ENCODE measurements at regions not wholly inside any gene's neighbourhood (a gene's known extent, or its start where the extent isn't known, plus 50 kb on each side); places are given as distances from the start of the nearest gene placed in this dataset.

GRCh38 chr12:24482044-24482443 is 466.9 kb downstream of the BCAT1 start:
- H3K27ac ChIP-seq (ENCODE audit: insufficient read depth in 1 of 2, low read depth in 1 of 2, low read length in 2 of 2, poor library complexity in 1 of 2, severe bottlenecking in 2 of 2): no peak overlapping the region
- no peaks in the 10 kb centered on the region for H3K27me3 ChIP-seq (replicated peaks in 2 of 5; ENCODE audit: control insufficient read depth in 4 of 5, insufficient read depth in 5 of 5, low read length in 4 of 5)
- no CpG with 5 or more reads among the region's 3 CpGs for WGBS (ENCODE audit: insufficient coverage)
- POLR2A ChIA-PET: no interaction called here
- CTCF ChIA-PET: no interaction called here
- no peaks in the 10 kb centered on the region for H3K36me3 ChIP-seq (ENCODE audit: control insufficient read depth in 4 of 4, insufficient read depth in 4 of 4, low read length in 3 of 4)
- no peak overlapping the region for H3K4me3 ChIP-seq (ENCODE audit: control insufficient read depth in 1 of 7, extremely low read depth in 1 of 7, insufficient read depth in 4 of 7, low read depth in 2 of 7, low read length in 6 of 7)
- H3K4me1 ChIP-seq (ENCODE audit: control extremely low read depth in 1 of 4, control insufficient read depth in 4 of 4, insufficient read depth in 4 of 4, low read length in 3 of 4): no peaks in the 10 kb centered on the region
- H3K9me3 ChIP-seq (ENCODE audit: control extremely low read depth in 1 of 5, control insufficient read depth in 4 of 5, insufficient read depth in 2 of 5, low read depth in 1 of 5, low read length in 4 of 5): no peaks in the 10 kb centered on the region
- no peak for DNase-seq

- no peak overlapping the region for H3K4me3 ChIP-seq (ENCODE audit: control insufficient read depth in 1 of 7, extremely low read depth in 1 of 7, insufficient read depth in 4 of 7, low read depth in 2 of 7, low read length in 6 of 7)
- DNase-seq: no peak
- 90% methylated on average over 3 of the region's 5 CpGs for WGBS (ENCODE audit: insufficient coverage)
- no peak overlapping the region for H3K27ac ChIP-seq (ENCODE audit: insufficient read depth in 1 of 2, low read depth in 1 of 2, low read length in 2 of 2, poor library complexity in 1 of 2, severe bottlenecking in 2 of 2)
- ChIA-PET POLR2A (no interaction called here), CTCF (interaction anchor here (0.7 kb wide), 1 partner anchor 306 kb away, joined by 3 read pairs; no protein-coding TSS in a partner anchor)
- no peaks in the 10 kb centered on the region for H3K27me3 ChIP-seq (replicated peaks in 2 of 5; ENCODE audit: control insufficient read depth in 4 of 5, insufficient read depth in 5 of 5, low read length in 4 of 5)
- H3K36me3 ChIP-seq (ENCODE audit: control insufficient read depth in 4 of 4, insufficient read depth in 4 of 4, low read length in 3 of 4): no peaks in the 10 kb centered on the region
- H3K9me3 ChIP-seq (ENCODE audit: control extremely low read depth in 1 of 5, control insufficient read depth in 4 of 5, insufficient read depth in 2 of 5, low read depth in 1 of 5, low read length in 4 of 5): no peaks in the 10 kb centered on the region
- H3K4me1 ChIP-seq (ENCODE audit: control extremely low read depth in 1 of 4, control insufficient read depth in 4 of 4, insufficient read depth in 4 of 4, low read length in 3 of 4): no peaks in the 10 kb centered on the region
These were observed 468.0 kb downstream of the BCAT1 start for GRCh38 chr12:24480766-24481449.

- Histone ChIP-seq H3K4me3 (ENCODE audit: control insufficient read depth in 1 of 7, extremely low read depth in 1 of 7, insufficient read depth in 4 of 7, low read depth in 2 of 7, low read length in 6 of 7) (no peak overlapping the region), H3K27ac (ENCODE audit: insufficient read depth in 1 of 2, low read depth in 1 of 2, low read length in 2 of 2, poor library complexity in 1 of 2, severe bottlenecking in 2 of 2) (no peak overlapping the region), H3K4me1 (ENCODE audit: control extremely low read depth in 1 of 4, control insufficient read depth in 4 of 4, insufficient read depth in 4 of 4, low read length in 3 of 4) (no peaks in the 10 kb centered on the region), H3K9me3 (ENCODE audit: control extremely low read depth in 1 of 5, control insufficient read depth in 4 of 5, insufficient read depth in 2 of 5, low read depth in 1 of 5, low read length in 4 of 5) (no peaks in the 10 kb centered on the region), H3K36me3 (ENCODE audit: control insufficient read depth in 4 of 4, insufficient read depth in 4 of 4, low read length in 3 of 4) (no peaks in the 10 kb centered on the region), H3K27me3 (replicated peaks in 2 of 5; ENCODE audit: control insufficient read depth in 4 of 5, insufficient read depth in 5 of 5, low read length in 4 of 5) (no peaks in the 10 kb centered on the region)
- no peak for DNase-seq
- POLR2A ChIA-PET: no interaction called here
- WGBS (ENCODE audit: insufficient coverage): 100% methylated on average over 3 of the region's 5 CpGs
- CTCF ChIA-PET: interaction anchor here (1.0 kb wide), 1 partner anchor 12 kb away, joined by 3 read pairs; no protein-coding TSS in a partner anchor
These were observed 469.8 kb downstream of the BCAT1 start for GRCh38 chr12:24479131-24479530.

DNA sequence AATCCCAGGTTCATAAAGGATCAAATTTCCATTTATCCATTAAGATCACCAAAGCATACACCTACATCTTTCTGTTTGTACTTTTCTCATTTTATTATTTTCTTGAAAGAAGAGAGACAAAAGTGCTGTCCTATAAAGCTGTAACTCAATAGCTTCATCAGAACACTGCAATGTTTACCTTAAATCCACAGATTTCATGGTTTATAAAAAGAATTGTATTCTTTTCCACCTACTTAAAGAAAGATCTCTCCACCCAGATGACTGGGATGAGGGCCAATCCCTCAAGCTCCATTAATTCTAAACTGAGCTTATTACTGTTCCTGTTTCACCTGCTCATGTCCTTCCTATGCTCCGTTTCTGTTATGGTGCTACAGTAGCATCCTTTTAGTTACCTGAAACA is 470.6 kb downstream of the BCAT1 start:
- Histone ChIP-seq H3K4me3 (ENCODE audit: control insufficient read depth in 1 of 7, extremely low read depth in 1 of 7, insufficient read depth in 4 of 7, low read depth in 2 of 7, low read length in 6 of 7) (no peak overlapping the region), H3K27ac (ENCODE audit: insufficient read depth in 1 of 2, low read depth in 1 of 2, low read length in 2 of 2, poor library complexity in 1 of 2, severe bottlenecking in 2 of 2) (no peak overlapping the region), H3K27me3 (replicated peaks in 2 of 5; ENCODE audit: control insufficient read depth in 4 of 5, insufficient read depth in 5 of 5, low read length in 4 of 5) (no peaks in the 10 kb centered on the region), H3K36me3 (ENCODE audit: control insufficient read depth in 4 of 4, insufficient read depth in 4 of 4, low read length in 3 of 4) (no peaks in the 10 kb centered on the region), H3K9me3 (ENCODE audit: control extremely low read depth in 1 of 5, control insufficient read depth in 4 of 5, insufficient read depth in 2 of 5, low read depth in 1 of 5, low read length in 4 of 5) (no peaks in the 10 kb centered on the region), H3K4me1 (ENCODE audit: control extremely low read depth in 1 of 4, control insufficient read depth in 4 of 4, insufficient read depth in 4 of 4, low read length in 3 of 4) (no peaks in the 10 kb centered on the region)
- CTCF ChIA-PET: no interaction called here
- 100% methylated on average over 1 of the region's 1 CpG for whole genome bisulfite sequencing (ENCODE audit: insufficient coverage)
- no peak for DNase-seq
- POLR2A ChIA-PET: no interaction called here

DNA sequence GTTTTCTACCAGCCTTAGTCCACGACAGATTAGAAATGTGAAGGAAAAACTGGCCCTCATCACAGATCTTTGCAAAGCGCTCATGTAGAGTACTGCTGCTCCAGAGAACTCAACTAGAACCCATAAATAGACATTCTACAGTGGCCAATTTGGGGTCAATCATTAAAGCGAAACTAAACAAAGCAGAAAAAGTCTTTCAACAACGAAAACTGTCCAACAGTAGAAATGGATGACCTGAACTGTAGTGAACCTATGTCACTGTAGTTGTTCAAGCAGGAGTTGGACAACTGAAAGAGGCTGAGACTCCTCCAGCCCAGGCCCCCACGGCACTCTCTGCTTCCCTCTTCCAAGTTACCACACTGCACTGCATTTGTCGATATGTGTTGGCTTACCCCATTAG is 472.6 kb downstream of the BCAT1 start:
- DNase-seq: no peak
- no peaks in the 10 kb centered on the region for H3K4me1 ChIP-seq (ENCODE audit: control extremely low read depth in 1 of 4, control insufficient read depth in 4 of 4, insufficient read depth in 4 of 4, low read length in 3 of 4)
- ChIA-PET POLR2A (no interaction called here), CTCF (no interaction called here)
- WGBS (ENCODE audit: insufficient coverage): 100% methylated on average over 1 of the region's 6 CpGs
- H3K27ac ChIP-seq (ENCODE audit: insufficient read depth in 1 of 2, low read depth in 1 of 2, low read length in 2 of 2, poor library complexity in 1 of 2, severe bottlenecking in 2 of 2): no peak overlapping the region
- H3K36me3 ChIP-seq (ENCODE audit: control insufficient read depth in 4 of 4, insufficient read depth in 4 of 4, low read length in 3 of 4): no peaks in the 10 kb centered on the region
- no peak overlapping the region for H3K4me3 ChIP-seq (ENCODE audit: control insufficient read depth in 1 of 7, extremely low read depth in 1 of 7, insufficient read depth in 4 of 7, low read depth in 2 of 7, low read length in 6 of 7)
- no peaks in the 10 kb centered on the region for H3K27me3 ChIP-seq (replicated peaks in 2 of 5; ENCODE audit: control insufficient read depth in 4 of 5, insufficient read depth in 5 of 5, low read length in 4 of 5)
- no peaks in the 10 kb centered on the region for H3K9me3 ChIP-seq (ENCODE audit: control extremely low read depth in 1 of 5, control insufficient read depth in 4 of 5, insufficient read depth in 2 of 5, low read depth in 1 of 5, low read length in 4 of 5)

- POLR2A ChIA-PET: no interaction called here
These were observed 473.6 kb downstream of the BCAT1 start for GRCh38 chr12:24475337-24475736.

GRCh38 chr12:24473097-24473496 is 475.8 kb downstream of the BCAT1 start:
- Histone ChIP-seq H3K27me3 (replicated peaks in 2 of 5; ENCODE audit: control insufficient read depth in 4 of 5, insufficient read depth in 5 of 5, low read length in 4 of 5) (no peaks in the 10 kb centered on the region), H3K36me3 (ENCODE audit: control insufficient read depth in 4 of 4, insufficient read depth in 4 of 4, low read length in 3 of 4) (no peaks in the 10 kb centered on the region), H3K9me3 (ENCODE audit: control extremely low read depth in 1 of 5, control insufficient read depth in 4 of 5, insufficient read depth in 2 of 5, low read depth in 1 of 5, low read length in 4 of 5) (no peaks in the 10 kb centered on the region), H3K4me1 (ENCODE audit: control extremely low read depth in 1 of 4, control insufficient read depth in 4 of 4, insufficient read depth in 4 of 4, low read length in 3 of 4) (no peaks in the 10 kb centered on the region), H3K4me3 (ENCODE audit: control insufficient read depth in 1 of 7, extremely low read depth in 1 of 7, insufficient read depth in 4 of 7, low read depth in 2 of 7, low read length in 6 of 7) (no peak overlapping the region), H3K27ac (ENCODE audit: insufficient read depth in 1 of 2, low read depth in 1 of 2, low read length in 2 of 2, poor library complexity in 1 of 2, severe bottlenecking in 2 of 2) (no peak overlapping the region)
- 100% methylated on average over 1 of the region's 4 CpGs for WGBS (ENCODE audit: insufficient coverage)
- ChIA-PET CTCF (no interaction called here), POLR2A (no interaction called here)
- DNase-seq: no peak

More at GRCh38 chr12:24475337-24475736, 473.6 kb downstream of the BCAT1 start:
- Histone ChIP-seq H3K36me3 (ENCODE audit: control insufficient read depth in 4 of 4, insufficient read depth in 4 of 4, low read length in 3 of 4) (no peaks in the 10 kb centered on the region), H3K4me3 (ENCODE audit: control insufficient read depth in 1 of 7, extremely low read depth in 1 of 7, insufficient read depth in 4 of 7, low read depth in 2 of 7, low read length in 6 of 7) (no peak overlapping the region), H3K4me1 (ENCODE audit: control extremely low read depth in 1 of 4, control insufficient read depth in 4 of 4, insufficient read depth in 4 of 4, low read length in 3 of 4) (no peaks in the 10 kb centered on the region), H3K27me3 (replicated peaks in 2 of 5; ENCODE audit: control insufficient read depth in 4 of 5, insufficient read depth in 5 of 5, low read length in 4 of 5) (no peaks in the 10 kb centered on the region), H3K9me3 (ENCODE audit: control extremely low read depth in 1 of 5, control insufficient read depth in 4 of 5, insufficient read depth in 2 of 5, low read depth in 1 of 5, low read length in 4 of 5) (no peaks in the 10 kb centered on the region), H3K27ac (ENCODE audit: insufficient read depth in 1 of 2, low read depth in 1 of 2, low read length in 2 of 2, poor library complexity in 1 of 2, severe bottlenecking in 2 of 2) (no peak overlapping the region)
- no CpG with 5 or more reads among the region's 5 CpGs for WGBS (ENCODE audit: insufficient coverage)
- CTCF ChIA-PET: no interaction called here
- no peak for DNase-seq
